Esophagus (tissue), 2 donors: ENCODE measurements at regions not wholly inside any gene's neighbourhood (a gene's known extent, or its start where the extent isn't known, plus 50 kb on each side); places are given as distances from the start of the nearest gene placed in this dataset.

Experiments used
- H3K27ac ChIP-seq, 2 donors: one replicate each; pipeline ENCODE4 v1.5.1; 2013; ENCODE audit warnings: low read depth in 2 of 2, mild to moderate bottlenecking in 2 of 2, inconsistent platforms in 1 of 2, low read length in 1 of 2, moderate library complexity in 1 of 2
- H3K27me3 ChIP-seq, 2 donors: one replicate each; pipeline ENCODE4 v1.6.1; 2013; ENCODE audit warnings: low read length in 2 of 2, control low read depth in 1 of 2, mild to moderate bottlenecking in 1 of 2; ENCODE audit not compliant: insufficient read depth in 2 of 2, control insufficient read depth in 1 of 2
- H3K36me3 ChIP-seq, 2 donors: one replicate each; pipeline ENCODE4 v1.6.1; 2013; ENCODE audit warnings: low read length in 1 of 2; ENCODE audit not compliant: control insufficient read depth in 2 of 2, insufficient read depth in 2 of 2
- H3K4me1 ChIP-seq, 2 donors: one replicate each; pipeline ENCODE4 v1.6.1; 2013; ENCODE audit warnings: low read length in 1 of 2; ENCODE audit not compliant: control insufficient read depth in 2 of 2, insufficient read depth in 2 of 2
- H3K4me3 ChIP-seq, 2 donors: one replicate each; pipeline ENCODE4 v1.5.1; 2013; ENCODE audit warnings: low read length in 2 of 2, mild to moderate bottlenecking in 2 of 2, low read depth in 1 of 2, moderate library complexity in 1 of 2
- H3K9me3 ChIP-seq, 2 donors: one replicate each; pipeline ENCODE4 v1.6.1; 2013; ENCODE audit warnings: mild to moderate bottlenecking in 2 of 2, low read depth in 1 of 2, low read length in 1 of 2, moderate library complexity in 1 of 2; ENCODE audit not compliant: control insufficient read depth in 2 of 2, insufficient read depth in 1 of 2
- WGBS, 2 donors: extraction: QIAGEN DNeasy Blood & Tissue Kit; methylation state at CpG; one replicate each; pipeline ENCODE4 v1.1.7; 2013; 5-methylcytosine and 5-hydroxymethylcytosine counted together
- donor health status: healthy with polysubstance abuse.
- donor health status: Bipolar disorder and iron deficiency.

DNA sequence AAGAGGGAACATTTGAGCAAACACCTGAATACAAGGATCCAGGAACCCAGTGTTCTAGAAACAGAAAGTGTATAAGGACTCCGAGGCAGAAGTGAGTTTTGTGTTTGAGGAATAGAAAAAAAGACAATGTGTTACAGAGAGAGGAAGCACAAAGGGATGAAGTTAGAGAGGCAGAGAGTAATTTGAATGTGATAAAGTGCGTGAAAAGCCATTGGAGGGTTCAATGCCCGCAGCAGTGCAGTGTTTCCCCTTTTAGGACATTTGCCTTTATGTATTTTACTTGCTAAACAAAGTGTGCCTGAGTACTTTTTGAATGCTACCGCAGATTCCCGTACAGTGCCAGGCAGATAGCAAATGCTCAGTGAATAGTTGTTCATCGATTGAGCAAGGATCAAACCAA lies 508.5 kb downstream of the RAB38 start:
- Histone ChIP-seq H3K36me3 (no peaks in the 10 kb centered on the region), H3K27ac (no peak overlapping the region), H3K27me3 (no peaks in the 10 kb centered on the region), H3K4me3 (no peak overlapping the region), H3K4me1 (no peaks in the 10 kb centered on the region), H3K9me3 (no peaks in the 10 kb centered on the region)
- WGBS, 2 donors, result 73 to 80% methylated on average over 6 of the region's 6 CpGs

DNA sequence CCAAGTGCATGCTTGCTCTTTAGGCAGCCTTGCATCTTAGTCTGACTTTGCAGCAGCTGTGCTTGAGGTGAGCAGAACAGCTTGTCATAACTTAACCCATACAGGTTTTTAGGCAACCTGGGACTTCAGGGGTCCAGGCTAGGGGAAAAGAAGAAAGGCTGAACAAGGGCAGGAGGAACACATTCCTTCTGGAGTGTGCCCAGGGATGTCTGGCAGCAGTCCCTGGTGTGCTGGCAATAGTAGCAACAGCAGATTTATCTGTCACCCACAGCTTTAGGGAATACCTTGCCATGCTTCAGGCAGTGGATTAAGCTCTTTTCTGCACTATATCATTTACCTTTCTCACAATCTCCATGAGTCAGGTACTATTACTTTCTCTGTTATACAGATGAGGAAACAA lies 513.0 kb downstream of the RAB38 start:
- H3K36me3 ChIP-seq, result no peaks in the 10 kb centered on the region
- no peak overlapping the region for H3K4me3 ChIP-seq
- no peaks in the 10 kb centered on the region for H3K27me3 ChIP-seq
- H3K27ac ChIP-seq, result no peak overlapping the region
- no peaks in the 10 kb centered on the region for H3K4me1 ChIP-seq
- H3K9me3 ChIP-seq, result no peaks in the 10 kb centered on the region

DNA sequence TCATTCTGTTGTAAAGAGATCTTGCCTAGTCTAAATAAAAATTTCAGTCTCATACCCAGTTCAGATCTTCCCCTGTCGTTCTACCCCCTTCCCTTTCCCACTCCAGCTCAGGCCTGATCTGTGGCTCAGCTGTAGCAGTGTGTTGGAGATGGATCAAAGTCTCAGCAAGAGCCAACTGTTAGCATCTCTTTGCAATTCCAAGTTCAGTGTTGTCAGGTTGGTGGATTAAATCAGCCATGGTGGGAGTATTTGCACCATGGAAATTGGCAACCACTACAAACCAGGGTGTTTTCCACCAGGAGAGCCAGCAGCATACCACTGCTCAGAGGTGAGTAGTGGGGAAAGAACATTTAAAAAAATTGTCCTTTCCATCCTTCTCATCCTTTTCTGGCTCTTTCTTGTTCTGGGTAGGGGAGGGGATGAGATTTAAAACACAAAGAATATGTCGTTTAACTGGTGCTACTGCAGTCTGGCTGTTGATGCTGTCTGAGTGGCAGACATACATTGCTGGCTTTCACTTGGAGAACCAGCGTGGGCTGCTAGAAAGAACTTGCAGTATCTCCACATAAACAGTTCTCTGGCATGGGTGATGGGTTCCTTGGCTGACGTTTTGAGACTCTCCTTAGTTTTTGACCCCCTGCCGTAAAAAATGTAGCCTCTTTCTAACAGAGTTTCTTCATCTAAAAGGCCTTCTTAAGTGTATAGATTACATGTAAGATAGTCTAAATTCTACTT lies 514.1 kb downstream of the RAB38 start:
- Histone ChIP-seq H3K36me3 (no peaks in the 10 kb centered on the region), H3K4me3 (no peak overlapping the region), H3K27me3 (no peaks in the 10 kb centered on the region), H3K9me3 (no peaks in the 10 kb centered on the region), H3K4me1 (no peaks in the 10 kb centered on the region), H3K27ac (no peak overlapping the region)
- WGBS, 2 donors, result 57 to 60% methylated on average over 5 of the region's 5 CpGs

DNA sequence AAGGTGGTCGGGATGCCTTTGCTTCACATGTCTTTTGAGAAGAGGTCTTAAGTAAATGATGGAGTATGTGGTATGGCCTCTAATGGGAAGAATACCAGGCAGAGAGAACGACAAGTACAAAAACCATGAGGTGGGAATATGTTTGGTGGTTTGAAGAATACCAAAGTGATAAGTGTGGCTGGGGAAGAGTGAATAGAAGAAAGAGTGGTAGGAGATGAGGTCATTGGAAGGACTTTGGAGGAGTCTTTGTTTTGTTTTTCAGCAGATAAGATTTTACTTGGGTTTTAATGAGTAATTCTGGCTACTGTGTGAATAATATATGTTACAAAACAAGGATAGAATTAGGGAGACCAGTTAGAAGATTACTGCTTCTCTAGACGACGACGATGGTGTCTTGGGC lies 515.4 kb downstream of the RAB38 start:
- no peaks in the 10 kb centered on the region for H3K36me3 ChIP-seq
- 73 to 81% methylated on average over 5 of the region's 5 CpGs for WGBS, 2 donors
- H3K27me3 ChIP-seq, result no peaks in the 10 kb centered on the region
- no peak overlapping the region for H3K27ac ChIP-seq
- H3K4me3 ChIP-seq, result no peak overlapping the region
- no peaks in the 10 kb centered on the region for H3K4me1 ChIP-seq
- no peaks in the 10 kb centered on the region for H3K9me3 ChIP-seq

DNA sequence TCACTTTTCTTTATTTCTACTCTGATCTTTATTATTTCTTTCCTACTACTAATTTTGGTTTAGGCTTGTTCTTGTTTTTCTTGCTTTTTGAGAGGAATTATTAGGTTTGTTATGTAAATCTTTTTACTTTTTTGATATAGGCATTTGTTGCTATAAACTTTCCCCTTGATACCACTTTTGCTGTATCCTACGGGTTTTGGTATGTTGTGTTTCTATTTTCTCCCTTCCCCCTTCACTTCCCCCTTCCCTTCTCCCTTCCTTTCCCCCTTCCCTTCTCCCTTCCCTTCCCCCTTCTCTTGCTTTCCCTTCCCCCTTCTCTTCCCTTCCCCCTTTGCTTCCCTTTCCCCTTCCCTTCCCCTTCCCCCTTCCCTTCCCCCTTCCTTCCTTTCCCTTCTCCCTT lies 529.6 kb downstream of the RAB38 start:
- no peaks in the 10 kb centered on the region for H3K36me3 ChIP-seq
- no peaks in the 10 kb centered on the region for H3K27me3 ChIP-seq
- WGBS, 2 donors, result 75 to 90% methylated on average over 1 of the region's 1 CpG
- no peaks in the 10 kb centered on the region for H3K4me1 ChIP-seq
- H3K27ac ChIP-seq, result no peak overlapping the region
- H3K4me3 ChIP-seq, result no peak overlapping the region
- H3K9me3 ChIP-seq, result peaks cover 0 to under 1% of the 10 kb centered on the region in 2 donors

DNA sequence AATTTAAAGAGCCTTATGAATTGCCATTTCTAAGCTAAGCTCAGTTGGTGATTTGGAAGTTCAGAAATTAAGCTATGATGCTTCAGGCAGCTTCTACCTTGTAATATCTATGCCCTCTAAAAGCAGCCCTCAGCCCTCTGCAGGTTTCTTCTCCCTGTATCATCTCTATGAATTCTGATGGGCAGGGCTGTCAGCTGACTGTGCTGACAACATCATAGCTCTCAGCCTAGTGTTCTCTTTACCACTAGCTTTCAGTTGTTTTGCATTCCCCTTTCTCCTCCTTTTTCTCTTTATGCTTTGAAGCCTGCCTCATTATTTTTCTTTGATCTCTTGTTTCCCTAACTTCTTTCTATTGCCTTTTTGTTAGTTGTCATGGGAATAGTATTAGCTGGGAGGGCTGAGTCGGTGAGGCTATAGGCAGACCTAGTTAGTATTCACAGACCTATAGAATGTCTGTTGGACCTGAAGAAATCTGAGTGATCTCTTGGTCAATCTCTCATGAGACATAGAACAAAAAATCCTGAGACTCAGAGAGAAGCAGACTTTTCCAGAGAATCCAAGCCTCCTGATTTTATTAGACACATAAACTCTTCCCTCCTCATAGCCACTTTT lies 535.4 kb downstream of the RAB38 start:
- no peak overlapping the region for H3K4me3 ChIP-seq
- H3K36me3 ChIP-seq, result no peaks in the 10 kb centered on the region
- H3K4me1 ChIP-seq, result no peaks in the 10 kb centered on the region
- no peak overlapping the region for H3K27ac ChIP-seq
- WGBS, 2 donors, result 58% methylated on average over 1 of the region's 1 CpG
- H3K9me3 ChIP-seq, result no peaks in the 10 kb centered on the region
- no peaks in the 10 kb centered on the region for H3K27me3 ChIP-seq

DNA sequence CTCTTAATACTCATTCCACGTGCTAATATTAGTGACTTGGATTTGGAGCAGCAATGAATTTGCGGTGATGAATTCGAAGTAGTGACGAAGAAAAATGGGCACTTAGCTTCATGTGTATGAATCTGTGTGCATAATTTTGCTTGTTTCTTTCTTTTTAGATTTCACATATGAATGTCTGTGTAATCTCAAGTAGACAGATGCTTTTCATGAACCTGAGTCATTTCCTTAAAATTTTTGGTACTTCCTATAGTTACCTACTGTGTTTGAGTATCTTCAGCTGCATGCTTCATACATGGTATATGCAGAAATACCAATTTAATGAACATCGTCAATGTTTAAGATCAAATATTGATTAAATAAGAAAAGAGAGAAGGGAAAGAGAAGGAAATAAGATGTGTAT lies 540.2 kb downstream of the RAB38 start:
- H3K36me3 ChIP-seq, result no peaks in the 10 kb centered on the region
- H3K9me3 ChIP-seq, result no peaks in the 10 kb centered on the region
- WGBS, 2 donors, result 85 to 88% methylated on average over 5 of the region's 5 CpGs
- no peaks in the 10 kb centered on the region for H3K27me3 ChIP-seq
- no peak overlapping the region for H3K27ac ChIP-seq
- no peak overlapping the region for H3K4me3 ChIP-seq
- no peaks in the 10 kb centered on the region for H3K4me1 ChIP-seq

DNA sequence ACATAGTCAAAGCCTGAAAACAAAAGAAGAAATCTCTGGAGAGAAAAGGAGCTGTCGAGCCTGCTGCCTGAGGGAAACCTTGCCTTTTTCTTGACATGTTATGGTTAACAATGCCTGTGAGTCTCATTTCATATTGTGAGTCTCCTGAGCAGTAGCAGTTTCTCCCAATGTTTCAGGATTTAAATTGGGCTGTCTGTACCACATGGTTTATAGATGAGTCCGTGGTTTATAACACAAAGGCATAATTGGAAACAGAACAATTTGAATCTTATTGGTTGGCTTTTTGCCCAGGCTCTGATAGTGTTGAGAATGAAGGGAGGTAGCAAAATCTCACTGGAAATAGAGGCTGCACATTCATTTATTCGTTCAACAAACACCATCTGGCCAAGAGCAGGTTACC lies 540.9 kb downstream of the RAB38 start:
- Histone ChIP-seq H3K4me1 (no peaks in the 10 kb centered on the region), H3K27ac (no peak overlapping the region), H3K4me3 (no peak overlapping the region), H3K27me3 (no peaks in the 10 kb centered on the region), H3K36me3 (no peaks in the 10 kb centered on the region), H3K9me3 (no peaks in the 10 kb centered on the region)
- WGBS, 2 donors, result 35 to 44% methylated on average over 3 of the region's 3 CpGs

DNA sequence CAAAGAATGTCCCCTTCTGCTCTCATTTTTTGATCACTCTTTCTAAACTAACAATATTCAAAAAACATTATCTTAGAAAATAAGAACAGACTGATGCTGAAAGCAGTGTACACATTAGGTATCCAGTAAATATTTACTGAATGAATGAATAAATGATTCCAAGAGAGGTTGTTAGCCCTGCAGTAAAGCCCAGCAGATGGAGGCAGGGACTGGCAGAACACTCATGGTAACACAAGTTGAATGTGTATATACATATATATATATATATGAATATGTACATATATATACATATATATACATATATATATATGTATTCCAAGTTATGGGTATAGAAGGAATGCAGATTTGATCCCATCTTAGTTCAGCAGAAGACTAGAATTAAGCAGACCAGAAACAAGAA lies 546.3 kb downstream of the RAB38 start:
- Histone ChIP-seq H3K9me3 (peaks cover 0 to under 1% of the 10 kb centered on the region in 2 donors), H3K4me1 (no peaks in the 10 kb centered on the region), H3K4me3 (no peak overlapping the region), H3K27ac (no peak overlapping the region), H3K27me3 (no peaks in the 10 kb centered on the region), H3K36me3 (no peaks in the 10 kb centered on the region)

DNA sequence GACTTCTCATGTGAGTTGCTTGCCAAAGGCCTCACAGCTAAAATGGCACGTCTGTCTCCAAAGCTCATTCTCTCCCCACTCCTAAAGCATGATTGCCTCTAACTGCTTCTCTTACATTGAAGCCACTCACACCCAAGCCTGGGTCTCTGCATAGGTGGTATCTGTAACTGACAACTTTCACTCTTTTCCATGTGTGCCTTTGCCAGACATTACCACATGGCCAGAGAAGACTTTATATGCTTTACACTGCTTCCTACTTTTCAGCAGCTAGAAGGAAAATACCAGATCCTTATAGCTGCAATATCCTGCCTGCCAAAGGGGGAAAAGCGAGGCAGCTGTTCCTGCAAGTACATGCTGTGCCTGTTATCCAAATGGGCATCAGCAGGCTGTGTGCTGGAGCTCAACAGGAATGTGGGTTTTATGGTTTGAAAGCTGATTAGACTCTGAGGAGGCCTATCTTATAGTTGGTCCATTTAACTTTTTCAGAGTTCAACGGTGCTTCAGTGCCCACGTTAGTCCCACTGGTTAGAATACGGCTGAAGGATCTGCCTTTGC lies 547.1 kb downstream of the RAB38 start:
- no peak overlapping the region for H3K4me3 ChIP-seq
- WGBS, 2 donors, result 69 to 74% methylated on average over 5 of the region's 5 CpGs
- no peaks in the 10 kb centered on the region for H3K36me3 ChIP-seq
- H3K27ac ChIP-seq, result no peak overlapping the region
- peaks cover 0 to 3% of the 10 kb centered on the region in 2 donors for H3K9me3 ChIP-seq
- H3K4me1 ChIP-seq, result no peaks in the 10 kb centered on the region
- no peaks in the 10 kb centered on the region for H3K27me3 ChIP-seq
